GM23338 (cell line): ENCODE measurements at regions not wholly inside any gene's neighbourhood (a gene's known extent, or its start where the extent isn't known, plus 50 kb on each side); places are given as distances from the start of the nearest gene placed in this dataset.

ENCODE experiments used
- CREB1 ChIP-seq: fragments of 250-450 bp; sonication (Bioruptor Pico); IDR thresholded peaks from 2 replicates; pipeline ENCODE4 v1.5.0; 2020; ENCODE audit warnings: low read depth, mild to moderate bottlenecking, moderate library complexity
- ETS1 ChIP-seq: IDR thresholded peaks from 2 replicates; pipeline ENCODE4 v1.6.1; 2016; ENCODE audit warnings: antibody characterized with exemption
- EZH2 ChIP-seq: fragments of 200-600 bp; sonication (generic); IDR thresholded peaks from one replicate; pipeline ENCODE4 v1.8.0; 2017; ENCODE audit warnings: antibody characterized with exemption, mild to moderate bottlenecking, low read depth; ENCODE audit not compliant: unreplicated experiment
- EZH2phosphoT487 ChIP-seq: fragments of 200-600 bp; sonication (generic); IDR thresholded peaks from one replicate; pipeline ENCODE4 v1.8.1; 2018; ENCODE audit warnings: antibody characterized with exemption; ENCODE audit not compliant: unreplicated experiment
- JUNB ChIP-seq: IDR thresholded peaks from one replicate; pipeline ENCODE4 v1.6.1; 2016; ENCODE audit warnings: antibody characterized with exemption; ENCODE audit not compliant: unreplicated experiment
- NANOG ChIP-seq: IDR thresholded peaks from 2 replicates; pipeline ENCODE4 v1.6.1; 2016; ENCODE audit warnings: antibody characterized with exemption, borderline replicate concordance
- POLR2AphosphoS5 ChIP-seq: IDR thresholded peaks from 2 replicates; pipeline ENCODE4 v1.6.1; 2016; ENCODE audit warnings: antibody characterized with exemption, low read depth
- REST ChIP-seq: IDR thresholded peaks from one replicate; pipeline ENCODE4 v1.6.1; 2018; ENCODE audit warnings: antibody characterized with exemption; ENCODE audit not compliant: unreplicated experiment
- ZNF114 ChIP-seq: fragments of 250-450 bp; sonication (Bioruptor Pico); IDR thresholded peaks from 2 replicates; pipeline ENCODE4 v1.5.0; 2020; ENCODE audit warnings: mild to moderate bottlenecking, moderate library complexity
- ZNF331 ChIP-seq: fragments of 250-450 bp; sonication (Bioruptor Pico); IDR thresholded peaks from 2 replicates; pipeline ENCODE4 v1.5.0; 2020; ENCODE audit warnings: low read depth, mild to moderate bottlenecking, moderate library complexity
- TF ChIP-seq, protein P1 (sequence below), 2 experiments: fragments of 200-600 bp in 1 of 2; sonication (generic) in 1 of 2; conservative IDR thresholded peaks; 2 replicates each; pipeline versions ENCODE4 v1.5.1 to v1.6.1; 2016 to 2017; ENCODE audit warnings: antibody characterized with exemption in 2 of 2, low read depth in 2 of 2, mild to moderate bottlenecking in 2 of 2, moderate library complexity in 1 of 2

DNA sequence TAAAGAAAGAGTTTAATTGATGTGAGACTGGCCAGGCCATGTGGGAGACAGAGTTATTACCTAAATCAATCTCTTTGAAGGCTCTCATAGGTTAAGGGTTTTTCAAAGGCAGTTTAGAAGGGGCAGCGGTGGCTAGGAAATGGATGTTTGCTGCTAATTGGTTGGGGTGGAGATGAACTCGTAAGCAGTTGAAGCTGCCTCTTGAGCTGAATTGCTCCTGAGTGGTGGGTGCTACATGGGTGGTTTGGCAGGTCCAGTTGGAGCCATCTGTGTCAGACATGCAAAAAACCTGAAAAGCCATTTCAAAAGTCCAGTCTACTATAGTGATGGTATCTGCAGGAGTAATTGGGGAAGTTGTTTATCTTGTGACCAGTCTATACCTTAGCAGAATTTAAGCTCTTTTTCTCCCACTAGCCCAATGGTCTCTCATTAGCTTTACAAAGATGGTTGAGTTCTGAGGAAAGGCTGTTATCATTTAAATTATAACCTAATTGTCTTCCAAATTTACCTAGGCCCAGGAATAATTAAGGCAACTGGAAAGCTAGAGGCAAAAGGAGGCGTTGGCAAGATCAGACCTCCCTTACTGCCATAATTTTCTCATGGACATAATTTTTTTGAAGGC, 762.4 kb upstream of the FRG1 start:
- TF ChIP-seq, protein P1, sequence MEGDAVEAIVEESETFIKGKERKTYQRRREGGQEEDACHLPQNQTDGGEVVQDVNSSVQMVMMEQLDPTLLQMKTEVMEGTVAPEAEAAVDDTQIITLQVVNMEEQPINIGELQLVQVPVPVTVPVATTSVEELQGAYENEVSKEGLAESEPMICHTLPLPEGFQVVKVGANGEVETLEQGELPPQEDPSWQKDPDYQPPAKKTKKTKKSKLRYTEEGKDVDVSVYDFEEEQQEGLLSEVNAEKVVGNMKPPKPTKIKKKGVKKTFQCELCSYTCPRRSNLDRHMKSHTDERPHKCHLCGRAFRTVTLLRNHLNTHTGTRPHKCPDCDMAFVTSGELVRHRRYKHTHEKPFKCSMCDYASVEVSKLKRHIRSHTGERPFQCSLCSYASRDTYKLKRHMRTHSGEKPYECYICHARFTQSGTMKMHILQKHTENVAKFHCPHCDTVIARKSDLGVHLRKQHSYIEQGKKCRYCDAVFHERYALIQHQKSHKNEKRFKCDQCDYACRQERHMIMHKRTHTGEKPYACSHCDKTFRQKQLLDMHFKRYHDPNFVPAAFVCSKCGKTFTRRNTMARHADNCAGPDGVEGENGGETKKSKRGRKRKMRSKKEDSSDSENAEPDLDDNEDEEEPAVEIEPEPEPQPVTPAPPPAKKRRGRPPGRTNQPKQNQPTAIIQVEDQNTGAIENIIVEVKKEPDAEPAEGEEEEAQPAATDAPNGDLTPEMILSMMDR (conservative IDR thresholded peaks at IDR 0.05; ENCODE audit: low read depth in 2 of 2), result no peak
- TF ChIP-seq EZH2, result no peak
- TF ChIP-seq ETS1, result no peak
- TF ChIP-seq CREB1 (CRISPR knock-in tag), result no peak
- TF ChIP-seq POLR2AphosphoS5, result no peak
- no peak for TF ChIP-seq EZH2phosphoT487
- no peak for TF ChIP-seq REST
- peak; percentile 28; the same call in 1 of the 2 replicates for TF ChIP-seq NANOG
- no peak for TF ChIP-seq ZNF114 (CRISPR knock-in tag)
- no peak for TF ChIP-seq ZNF331 (CRISPR knock-in tag)
- TF ChIP-seq JUNB, result no peak
